Colonic mucosa (tissue), 4 donors: ENCODE measurements at regions not wholly inside any gene's neighbourhood (a gene's known extent, or its start where the extent isn't known, plus 50 kb on each side); places are given as distances from the start of the nearest gene placed in this dataset.

Experiments used
- DNase-seq: peaks from one replicate; pipeline ENCODE4 v3.0.0-alpha.2; 2020
- H3K27ac ChIP-seq: fragments of 200-600 bp; one replicate; pipeline ENCODE4 v1.8.0; 2021
- H3K27me3 ChIP-seq: fragments of 200-600 bp; one replicate; pipeline ENCODE4 v1.8.0; 2021
- H3K36me3 ChIP-seq: fragments of 200-600 bp; one replicate; pipeline ENCODE4 v1.8.0; 2021
- H3K4me1 ChIP-seq: fragments of 200-600 bp; one replicate; pipeline ENCODE4 v1.8.0; 2021; ENCODE audit warnings: mild to moderate bottlenecking
- H3K4me3 ChIP-seq: fragments of 200-600 bp; one replicate; pipeline ENCODE4 v1.8.0; 2021
- H3K9ac ChIP-seq, 2 donors: one replicate each; pipeline ENCODE4 v1.7.0; 2013; ENCODE audit warnings: control low read depth in 2 of 2, low read depth in 2 of 2, low read length in 2 of 2
- H3K9me3 ChIP-seq: fragments of 200-600 bp; one replicate; pipeline ENCODE4 v1.8.0; 2021
- CTCF ChIP-seq: fragments of 200-600 bp; IDR thresholded peaks from one replicate; pipeline ENCODE4 v1.8.0; 2022; ENCODE audit warnings: antibody characterized with exemption, mild to moderate bottlenecking
- intact Hi-C: fragments of 100-400 bp; cut with DNase I; formaldehyde crosslinking; loops from one replicate; pipeline ENCODE4 v1.14.1; 2022
- donor health status: healthy.
- donor health status: DM: no; HTN: no; CAD: no.
- donor health status: DM: no; HTN: no; CAD: no.

- no peak overlapping the region for H3K9ac ChIP-seq
- no peak for TF ChIP-seq CTCF
- no peaks in the 10 kb centered on the region for H3K36me3 ChIP-seq
- no peak overlapping the region for H3K4me3 ChIP-seq
- H3K27ac ChIP-seq, result no peak overlapping the region
- H3K9me3 ChIP-seq, result no peaks in the 10 kb centered on the region
- H3K27me3 ChIP-seq, result no peaks in the 10 kb centered on the region
- H3K4me1 ChIP-seq, result no peaks in the 10 kb centered on the region
- no peak for DNase-seq
- intact Hi-C loops, result no loop called here
These were observed 1230.6 kb upstream of the CHAC2 start for GRCh38 chr2:52536929-52537460.

- intact Hi-C loops, result no loop called here
These were observed 1234.6 kb upstream of the CHAC2 start for GRCh38 chr2:52532956-52533355.

GRCh38 chr2:52526735-52527134 is 1240.9 kb upstream of the CHAC2 start:
- no peak overlapping the region for H3K9ac ChIP-seq
- H3K27me3 ChIP-seq, result no peaks in the 10 kb centered on the region
- H3K27ac ChIP-seq, result no peak overlapping the region
- intact Hi-C loops, result no loop called here
- H3K4me1 ChIP-seq, result no peaks in the 10 kb centered on the region
- no peaks in the 10 kb centered on the region for H3K36me3 ChIP-seq
- DNase-seq, result no peak
- no peaks in the 10 kb centered on the region for H3K9me3 ChIP-seq
- no peak overlapping the region for H3K4me3 ChIP-seq
- no peak for TF ChIP-seq CTCF

More at GRCh38 chr2:52532956-52533355, 1234.6 kb upstream of the CHAC2 start:
- Histone ChIP-seq H3K27ac (no peak overlapping the region), H3K27me3 (no peaks in the 10 kb centered on the region), H3K9ac (no peak overlapping the region), H3K9me3 (no peaks in the 10 kb centered on the region), H3K4me3 (no peak overlapping the region), H3K4me1 (no peaks in the 10 kb centered on the region), H3K36me3 (no peaks in the 10 kb centered on the region)
- DNase-seq, result no peak
- no peak for TF ChIP-seq CTCF

GRCh38 chr2:52520644-52521043 is 1247.0 kb upstream of the CHAC2 start:
- Histone ChIP-seq H3K27me3 (no peaks in the 10 kb centered on the region), H3K9me3 (no peaks in the 10 kb centered on the region), H3K9ac (no peak overlapping the region), H3K27ac (no peak overlapping the region), H3K4me1 (no peaks in the 10 kb centered on the region), H3K4me3 (no peak overlapping the region), H3K36me3 (no peaks in the 10 kb centered on the region)
- DNase-seq, result no peak
- intact Hi-C loops, result no loop called here
- TF ChIP-seq CTCF, result no peak

- Histone ChIP-seq H3K27ac (no peak overlapping the region), H3K36me3 (no peaks in the 10 kb centered on the region), H3K27me3 (no peaks in the 10 kb centered on the region), H3K4me3 (no peak overlapping the region), H3K4me1 (no peaks in the 10 kb centered on the region), H3K9me3 (no peaks in the 10 kb centered on the region), H3K9ac (no peak overlapping the region)
- TF ChIP-seq CTCF, result no peak
- no peak for DNase-seq
- intact Hi-C loops, result no loop called here
These were observed 1248.9 kb upstream of the CHAC2 start for GRCh38 chr2:52518678-52519077.
